Mesenchymal stem cell (in vitro differentiated cells and primary cell): ENCODE measurements at regions not wholly inside any gene's neighbourhood (a gene's known extent, or its start where the extent isn't known, plus 50 kb on each side); places are given as distances from the start of the nearest gene placed in this dataset.

Experiments
- DNase-seq: peaks from one replicate; pipeline ENCODE4 v3.0.0-alpha.2; 2013
- H2AFZ ChIP-seq: one replicate; pipeline ENCODE4 v1.6.1; 2013; ENCODE audit warnings: low read depth, mild to moderate bottlenecking, control low read depth, inconsistent platforms, low read length, moderate library complexity
- H2AK5ac ChIP-seq: 2 replicates; pipeline ENCODE4 v1.6.1; 2013; ENCODE audit warnings: low read length, moderate library complexity, mild to moderate bottlenecking, inconsistent platforms; ENCODE audit not compliant: severe bottlenecking
- H2BK120ac ChIP-seq: one replicate; pipeline ENCODE4 v1.6.1; 2013; ENCODE audit warnings: low read depth, mild to moderate bottlenecking, inconsistent platforms, low read length, moderate library complexity
- H2BK12ac ChIP-seq, 2 experiments: one replicate each; pipeline ENCODE4 v1.6.1; 2013; ENCODE audit warnings: inconsistent platforms in 2 of 2, low read length in 2 of 2, mild to moderate bottlenecking in 2 of 2, moderate library complexity in 2 of 2, control low read depth in 1 of 2
- H2BK15ac ChIP-seq: one replicate; pipeline ENCODE4 v1.6.1; 2013; ENCODE audit warnings: mild to moderate bottlenecking, low read depth, inconsistent platforms; ENCODE audit not compliant: poor library complexity, severe bottlenecking
- H2BK5ac ChIP-seq: 2 replicates; pipeline ENCODE4 v1.6.1; 2013; ENCODE audit warnings: low read depth, mild to moderate bottlenecking, low read length, control low read depth, inconsistent platforms; ENCODE audit not compliant: poor library complexity, severe bottlenecking
- H3K14ac ChIP-seq, 2 experiments: one replicate each; pipeline ENCODE4 v1.6.1; 2013; ENCODE audit warnings: inconsistent platforms in 2 of 2, low read length in 2 of 2, control low read depth in 1 of 2, mild to moderate bottlenecking in 1 of 2, moderate library complexity in 1 of 2
- H3K18ac ChIP-seq, 2 experiments: one replicate each; pipeline ENCODE4 v1.6.1; 2013; ENCODE audit warnings: inconsistent platforms in 2 of 2, low read length in 2 of 2, control low read depth in 1 of 2, low read depth in 1 of 2, mild to moderate bottlenecking in 1 of 2
- H3K23ac ChIP-seq, 2 experiments: one replicate each; pipeline ENCODE4 v1.6.1; 2013; ENCODE audit warnings: inconsistent platforms in 2 of 2, low read length in 2 of 2, mild to moderate bottlenecking in 2 of 2, moderate library complexity in 2 of 2, control low read depth in 1 of 2
- H3K27ac ChIP-seq: 2 replicates; pipeline ENCODE4 v1.5.1; 2013; ENCODE audit warnings: mild to moderate bottlenecking, moderate library complexity, low read length, control low read depth, inconsistent platforms; ENCODE audit not compliant: poor library complexity, severe bottlenecking
- H3K27me3 ChIP-seq, 2 experiments: 2 replicates each; pipeline versions ENCODE4 v1.6.1 to v1.7.0; 2013; ENCODE audit warnings: low read length in 2 of 2, mild to moderate bottlenecking in 2 of 2, moderate library complexity in 2 of 2, control low read depth in 1 of 2, inconsistent platforms in 1 of 2; ENCODE audit not compliant: control insufficient read depth in 1 of 2, insufficient read depth in 1 of 2
- H3K36me3 ChIP-seq, 2 experiments: 2 replicates each; pipeline versions ENCODE4 v1.6.1 to v1.7.0; 2013; ENCODE audit warnings: low read length in 2 of 2, control low read depth in 1 of 2, inconsistent platforms in 1 of 2, low read depth in 1 of 2, mild to moderate bottlenecking in 1 of 2; ENCODE audit not compliant: insufficient read depth in 2 of 2, control insufficient read depth in 1 of 2
- H3K4ac ChIP-seq, 2 experiments: one replicate each; pipeline ENCODE4 v1.6.1; 2013; ENCODE audit warnings: inconsistent platforms in 2 of 2, low read length in 2 of 2, mild to moderate bottlenecking in 2 of 2, moderate library complexity in 2 of 2, control low read depth in 1 of 2, low read depth in 1 of 2
- H3K4me1 ChIP-seq: 2 replicates; pipeline ENCODE4 v1.6.1; 2013; ENCODE audit warnings: low read depth, low read length, control low read depth; ENCODE audit not compliant: control insufficient read depth, insufficient read depth
- H3K4me2 ChIP-seq: 2 replicates; pipeline ENCODE4 v1.6.1; 2013; ENCODE audit warnings: low read length, mild to moderate bottlenecking, inconsistent platforms; ENCODE audit not compliant: poor library complexity, severe bottlenecking
- H3K4me3 ChIP-seq, 2 experiments: 2 replicates each; pipeline versions ENCODE4 v1.5.1 to v1.7.0; 2013; ENCODE audit warnings: low read length in 2 of 2, mild to moderate bottlenecking in 2 of 2, control low read depth in 1 of 2, low read depth in 1 of 2; ENCODE audit not compliant: insufficient read depth in 1 of 2
- H3K79me1 ChIP-seq: replicated peaks from 2 replicates; pipeline ENCODE4 v1.6.1; 2013; ENCODE audit warnings: mild to moderate bottlenecking, control low read depth, low read length, inconsistent platforms; ENCODE audit not compliant: poor library complexity, severe bottlenecking
- H3K9ac ChIP-seq: 2 replicates; pipeline ENCODE4 v1.7.0; 2013; ENCODE audit warnings: mild to moderate bottlenecking, low read length, moderate library complexity
- H3K9me3 ChIP-seq: 2 replicates; pipeline ENCODE4 v1.7.0; 2013; ENCODE audit warnings: mild to moderate bottlenecking, low read length; ENCODE audit not compliant: control insufficient read depth
- H4K8ac ChIP-seq: one replicate; pipeline ENCODE4 v1.6.1; 2013; ENCODE audit warnings: inconsistent platforms, mild to moderate bottlenecking, low read length, moderate library complexity
- H4K91ac ChIP-seq: one replicate; pipeline ENCODE4 v1.6.1; 2013; ENCODE audit warnings: mild to moderate bottlenecking, low read length, inconsistent platforms
- WGBS: methylation state at CpG from one replicate; pipeline ENCODE4 v1.1.7; 2013; ENCODE audit warnings: mixed read lengths; 5-methylcytosine and 5-hydroxymethylcytosine counted together

GRCh38 chr18:30556112-30556511, 486.4 kb downstream of the DSC3 start:
- no peaks in the 10 kb centered on the region for H3K36me3 ChIP-seq
- no peak overlapping the region for H2BK5ac ChIP-seq
- H3K4ac ChIP-seq = no peak overlapping the region
- no peak overlapping the region for H2BK15ac ChIP-seq
- no peak overlapping the region for H4K91ac ChIP-seq
- H3K4me1 ChIP-seq = no peaks in the 10 kb centered on the region
- H3K79me1 ChIP-seq = no peaks in the 10 kb centered on the region
- no peak overlapping the region for H4K8ac ChIP-seq
- no peak overlapping the region for H3K27ac ChIP-seq
- H3K14ac ChIP-seq = no peak overlapping the region
- no peak overlapping the region for H2AK5ac ChIP-seq
- H3K4me2 ChIP-seq = no peak overlapping the region
- no peaks in the 10 kb centered on the region for H3K9me3 ChIP-seq
- no peak overlapping the region for H2AFZ ChIP-seq
- no peak overlapping the region for H2BK12ac ChIP-seq
- H3K18ac ChIP-seq = no peak overlapping the region
- no peak overlapping the region for H2BK120ac ChIP-seq
- 97% methylated on average over 11 of the region's 11 CpGs for WGBS
- no peak for DNase-seq
- no peak overlapping the region for H3K23ac ChIP-seq
- no peak overlapping the region for H3K4me3 ChIP-seq
- no peak overlapping the region for H3K9ac ChIP-seq
- H3K27me3 ChIP-seq = no peaks in the 10 kb centered on the region

- Histone ChIP-seq H4K8ac (no peak overlapping the region), H4K91ac (no peak overlapping the region), H3K4me3 (no peak overlapping the region), H3K36me3 (no peaks in the 10 kb centered on the region), H3K4me1 (no peaks in the 10 kb centered on the region), H3K9ac (no peak overlapping the region), H2AK5ac (no peak overlapping the region), H3K14ac (no peak overlapping the region), H2BK120ac (no peak overlapping the region), H3K79me1 (no peaks in the 10 kb centered on the region), H3K4ac (no peak overlapping the region), H3K27ac (no peak overlapping the region), H2AFZ (no peak overlapping the region), H3K4me2 (no peak overlapping the region), H3K18ac (no peak overlapping the region), H2BK15ac (no peak overlapping the region), H2BK5ac (no peak overlapping the region), H2BK12ac (no peak overlapping the region), H3K23ac (no peak overlapping the region), H3K9me3 (no peaks in the 10 kb centered on the region), H3K27me3 (no peaks in the 10 kb centered on the region)
- DNase-seq = no peak
- WGBS = 95% methylated on average over 3 of the region's 4 CpGs
Observed at GRCh38 chr18:30545393-30545792, 497.1 kb downstream of the DSC3 start.

GRCh38 chr18:30544141-30544540, 498.4 kb downstream of the DSC3 start:
- H2AFZ ChIP-seq = no peak overlapping the region
- no peaks in the 10 kb centered on the region for H3K27me3 ChIP-seq
- no peak overlapping the region for H2BK120ac ChIP-seq
- no peak overlapping the region for H4K8ac ChIP-seq
- H2BK15ac ChIP-seq = no peak overlapping the region
- no peaks in the 10 kb centered on the region for H3K4me1 ChIP-seq
- H3K23ac ChIP-seq = no peak overlapping the region
- H2BK12ac ChIP-seq = no peak overlapping the region
- H3K36me3 ChIP-seq = no peaks in the 10 kb centered on the region
- H3K27ac ChIP-seq = no peak overlapping the region
- no peaks in the 10 kb centered on the region for H3K9me3 ChIP-seq
- no peak overlapping the region for H3K14ac ChIP-seq
- 95% methylated on average over 2 of the region's 2 CpGs for WGBS
- no peak overlapping the region for H3K4me3 ChIP-seq
- H3K79me1 ChIP-seq = no peaks in the 10 kb centered on the region
- DNase-seq = no peak
- H3K9ac ChIP-seq = no peak overlapping the region
- H3K4me2 ChIP-seq = no peak overlapping the region
- H3K18ac ChIP-seq = no peak overlapping the region
- no peak overlapping the region for H2AK5ac ChIP-seq
- no peak overlapping the region for H4K91ac ChIP-seq
- H3K4ac ChIP-seq = no peak overlapping the region
- H2BK5ac ChIP-seq = no peak overlapping the region

- no peak overlapping the region for H4K91ac ChIP-seq
- H3K27me3 ChIP-seq = no peaks in the 10 kb centered on the region
- H3K9ac ChIP-seq = no peak overlapping the region
- H2BK5ac ChIP-seq = no peak overlapping the region
- H3K4me3 ChIP-seq = no peak overlapping the region
- no peaks in the 10 kb centered on the region for H3K79me1 ChIP-seq
- peaks cover 6% of the 10 kb centered on the region for H3K9me3 ChIP-seq
- no peak overlapping the region for H2AK5ac ChIP-seq
- no peak overlapping the region for H3K27ac ChIP-seq
- no peak overlapping the region for H2BK12ac ChIP-seq
- H4K8ac ChIP-seq = no peak overlapping the region
- no peaks in the 10 kb centered on the region for H3K4me1 ChIP-seq
- H3K4ac ChIP-seq = no peak overlapping the region
- H2BK15ac ChIP-seq = no peak overlapping the region
- H3K14ac ChIP-seq = no peak overlapping the region
- H3K36me3 ChIP-seq = no peaks in the 10 kb centered on the region
- H2AFZ ChIP-seq = no peak overlapping the region
- H3K18ac ChIP-seq = no peak overlapping the region
- no peak overlapping the region for H3K23ac ChIP-seq
- H2BK120ac ChIP-seq = no peak overlapping the region
- no peak for DNase-seq
- WGBS = no CpG with 5 or more reads among the region's 1 CpG
- H3K4me2 ChIP-seq = no peak overlapping the region
Observed at GRCh38 chr18:30533716-30534115, 508.8 kb downstream of the DSC3 start.
